HPDE6-E6E7 (cell line): ENCODE measurements at regions not wholly inside any gene's neighbourhood (a gene's known extent, or its start where the extent isn't known, plus 50 kb on each side); places are given as distances from the start of the nearest gene placed in this dataset.

Experiments used
- DNase-seq: peaks from one replicate; pipeline ENCODE4 v3.0.0; 2011; ENCODE audit warnings: missing footprints; ENCODE audit errors: extremely low spot score

- no peak for DNase-seq
Measured at GRCh38 chr1:38265293-38266196, 219.0 kb upstream of the POU3F1 start.

- no peak for DNase-seq
Measured at GRCh38 chr1:38263438-38263837, 216.8 kb upstream of the POU3F1 start.

- no peak for DNase-seq
Measured at GRCh38 chr1:38261574-38261973, 215.0 kb upstream of the POU3F1 start.

GRCh38 chr1:38258085-38258627, 211.6 kb upstream of the POU3F1 start:
- DNase-seq, result no peak

- DNase-seq, result no peak
Measured at GRCh38 chr1:38257374-38257773, 210.8 kb upstream of the POU3F1 start.

- no peak for DNase-seq
Measured at GRCh38 chr1:38256072-38256471, 209.5 kb upstream of the POU3F1 start.

- DNase-seq, result no peak
Measured at GRCh38 chr1:38253314-38253713, 206.7 kb upstream of the POU3F1 start.

- DNase-seq, result no peak
Measured at GRCh38 chr1:38250356-38250755, 203.8 kb upstream of the POU3F1 start.

GRCh38 chr1:38249001-38249400, 202.4 kb upstream of the POU3F1 start:
- DNase-seq, result no peak

- no peak for DNase-seq
Measured at GRCh38 chr1:38246955-38247952, 200.7 kb upstream of the POU3F1 start.

- no peak for DNase-seq
Measured at GRCh38 chr1:38244218-38244845, 197.7 kb upstream of the POU3F1 start.

GRCh38 chr1:38243106-38243505, 196.5 kb upstream of the POU3F1 start:
- DNase-seq, result no peak

GRCh38 chr1:38242506-38242905, 195.9 kb upstream of the POU3F1 start:
- no peak for DNase-seq

- no peak for DNase-seq
Measured at GRCh38 chr1:38241594-38242334, 195.2 kb upstream of the POU3F1 start.

- DNase-seq, result no peak
Measured at GRCh38 chr1:38240618-38241017, 194.0 kb upstream of the POU3F1 start.

- DNase-seq, result no peak
Measured at GRCh38 chr1:38239258-38239835, 192.8 kb upstream of the POU3F1 start.

- no peak for DNase-seq
Measured at GRCh38 chr1:38238294-38238693, 191.7 kb upstream of the POU3F1 start.

GRCh38 chr1:38235705-38236104, 189.1 kb upstream of the POU3F1 start:
- DNase-seq, result no peak

GRCh38 chr1:38231941-38232340, 185.3 kb upstream of the POU3F1 start:
- no peak for DNase-seq

- no peak for DNase-seq
Measured at GRCh38 chr1:38228718-38229117, 182.1 kb upstream of the POU3F1 start.

GRCh38 chr1:38225745-38226144, 179.2 kb upstream of the POU3F1 start:
- DNase-seq, result no peak
